Tibial nerve (tissue), 4 donors: ENCODE measurements at regions not wholly inside any gene's neighbourhood (a gene's known extent, or its start where the extent isn't known, plus 50 kb on each side); places are given as distances from the start of the nearest gene placed in this dataset.

Experiments used
- EP300 ChIP-seq, 2 donors: sonication (generic); formaldehyde crosslinking; IDR thresholded peaks; one replicate each; pipeline ENCODE4 v1.6.1; 2017; ENCODE audit warnings: antibody characterized with exemption in 2 of 2, mild to moderate bottlenecking in 1 of 2
- POLR2A ChIP-seq, 2 donors: fragments of 450-650 bp; IDR thresholded peaks; one replicate each; pipeline ENCODE4 v1.6.1; 2017; ENCODE audit warnings: antibody characterized with exemption in 2 of 2, mild to moderate bottlenecking in 2 of 2, moderate library complexity in 2 of 2
- TF ChIP-seq, protein P1 (sequence below), 5 experiments: fragments of 200-600 bp in 3 of 5; fragments of 450-650 bp in 2 of 5; sonication (generic) in 3 of 5; IDR thresholded peaks; one replicate each; pipeline ENCODE4 v1.5.1; 2016 to 2019; ENCODE audit warnings: antibody characterized with exemption in 5 of 5, mild to moderate bottlenecking in 3 of 5, moderate library complexity in 2 of 5

- TF ChIP-seq, protein P1, sequence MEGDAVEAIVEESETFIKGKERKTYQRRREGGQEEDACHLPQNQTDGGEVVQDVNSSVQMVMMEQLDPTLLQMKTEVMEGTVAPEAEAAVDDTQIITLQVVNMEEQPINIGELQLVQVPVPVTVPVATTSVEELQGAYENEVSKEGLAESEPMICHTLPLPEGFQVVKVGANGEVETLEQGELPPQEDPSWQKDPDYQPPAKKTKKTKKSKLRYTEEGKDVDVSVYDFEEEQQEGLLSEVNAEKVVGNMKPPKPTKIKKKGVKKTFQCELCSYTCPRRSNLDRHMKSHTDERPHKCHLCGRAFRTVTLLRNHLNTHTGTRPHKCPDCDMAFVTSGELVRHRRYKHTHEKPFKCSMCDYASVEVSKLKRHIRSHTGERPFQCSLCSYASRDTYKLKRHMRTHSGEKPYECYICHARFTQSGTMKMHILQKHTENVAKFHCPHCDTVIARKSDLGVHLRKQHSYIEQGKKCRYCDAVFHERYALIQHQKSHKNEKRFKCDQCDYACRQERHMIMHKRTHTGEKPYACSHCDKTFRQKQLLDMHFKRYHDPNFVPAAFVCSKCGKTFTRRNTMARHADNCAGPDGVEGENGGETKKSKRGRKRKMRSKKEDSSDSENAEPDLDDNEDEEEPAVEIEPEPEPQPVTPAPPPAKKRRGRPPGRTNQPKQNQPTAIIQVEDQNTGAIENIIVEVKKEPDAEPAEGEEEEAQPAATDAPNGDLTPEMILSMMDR (IDR thresholded peaks at IDR 0.05) = no peak
- no peak for TF ChIP-seq EP300 (IDR thresholded peaks at IDR 0.05)
- TF ChIP-seq POLR2A (IDR thresholded peaks at IDR 0.05) = no peak
These were observed 288.8 kb upstream of the SLC14A2 start for GRCh38 chr18:45326505-45326904.
